ENCODE measurements at regions not wholly inside any gene's neighbourhood (a gene's known extent, or its start where the extent isn't known, plus 50 kb on each side); places are given as distances from the start of the nearest gene placed in this dataset.
A peak's percentile ranks its signal among the peaks of the same experiment; 100 is the strongest.

GRCh38 chr7:52320610-52321009 is 714.8 kb upstream of the POM121L12 start:
- no peak for DNase-seq

GRCh38 chr7:52317921-52318320 is 717.5 kb upstream of the POM121L12 start:
- DNase-seq = no peak

- no peak for DNase-seq
Measured at GRCh38 chr7:52311886-52312285, 723.5 kb upstream of the POM121L12 start.

- no peak for DNase-seq
Measured at GRCh38 chr7:52309631-52310030, 725.8 kb upstream of the POM121L12 start.

- no peak for DNase-seq
Measured at GRCh38 chr7:52302765-52303520, 732.5 kb upstream of the POM121L12 start.

- no peak for DNase-seq
Measured at GRCh38 chr7:52297128-52297527, 738.3 kb upstream of the POM121L12 start.

GRCh38 chr7:52294942-52295341 is 740.5 kb upstream of the POM121L12 start:
- no peak for DNase-seq

GRCh38 chr7:52289247-52289646 is 746.2 kb upstream of the POM121L12 start:
- no peak for DNase-seq

- DNase-seq = no peak
Measured at GRCh38 chr7:52287698-52288097, 747.7 kb upstream of the POM121L12 start.

GRCh38 chr7:52285689-52286088 is 749.7 kb upstream of the POM121L12 start:
- DNase-seq = no peak

GRCh38 chr7:52283335-52283734 is 752.1 kb upstream of the POM121L12 start:
- DNase-seq = no peak

- no peak for DNase-seq
Measured at GRCh38 chr7:52273685-52274610, 761.5 kb upstream of the POM121L12 start.

- no peak for DNase-seq
Measured at GRCh38 chr7:52271703-52272102, 763.7 kb upstream of the POM121L12 start.

GRCh38 chr7:52270301-52270700 is 765.1 kb upstream of the POM121L12 start:
- DNase-seq = no peak

- no peak for DNase-seq
Measured at GRCh38 chr7:52269669-52270068, 765.8 kb upstream of the POM121L12 start.

GRCh38 chr7:52261057-52261456 is 774.4 kb upstream of the POM121L12 start:
- no peak for DNase-seq

GRCh38 chr7:52260046-52260665 is 775.3 kb upstream of the POM121L12 start:
- peak; percentile 16 to 24 for DNase-seq

GRCh38 chr7:52257890-52258289 is 777.5 kb upstream of the POM121L12 start:
- DNase-seq = no peak

GRCh38 chr7:52254396-52255010 is 780.9 kb upstream of the POM121L12 start:
- no peak for DNase-seq

- DNase-seq = no peak
Measured at GRCh38 chr7:52253953-52254352, 781.5 kb upstream of the POM121L12 start.

GRCh38 chr7:52249741-52250140 is 785.7 kb upstream of the POM121L12 start:
- no peak for DNase-seq

- no peak for DNase-seq
Measured at GRCh38 chr7:52247518-52247917, 787.9 kb upstream of the POM121L12 start.

GRCh38 chr7:52243685-52244084 is 791.7 kb upstream of the POM121L12 start:
- no peak for DNase-seq

All from AML-193 (cell line).